ENCODE measurements at regions not wholly inside any gene's neighbourhood (a gene's known extent, or its start where the extent isn't known, plus 50 kb on each side); places are given as distances from the start of the nearest gene placed in this dataset.
A peak's percentile ranks its signal among the peaks of the same experiment; 100 is the strongest.

DNA sequence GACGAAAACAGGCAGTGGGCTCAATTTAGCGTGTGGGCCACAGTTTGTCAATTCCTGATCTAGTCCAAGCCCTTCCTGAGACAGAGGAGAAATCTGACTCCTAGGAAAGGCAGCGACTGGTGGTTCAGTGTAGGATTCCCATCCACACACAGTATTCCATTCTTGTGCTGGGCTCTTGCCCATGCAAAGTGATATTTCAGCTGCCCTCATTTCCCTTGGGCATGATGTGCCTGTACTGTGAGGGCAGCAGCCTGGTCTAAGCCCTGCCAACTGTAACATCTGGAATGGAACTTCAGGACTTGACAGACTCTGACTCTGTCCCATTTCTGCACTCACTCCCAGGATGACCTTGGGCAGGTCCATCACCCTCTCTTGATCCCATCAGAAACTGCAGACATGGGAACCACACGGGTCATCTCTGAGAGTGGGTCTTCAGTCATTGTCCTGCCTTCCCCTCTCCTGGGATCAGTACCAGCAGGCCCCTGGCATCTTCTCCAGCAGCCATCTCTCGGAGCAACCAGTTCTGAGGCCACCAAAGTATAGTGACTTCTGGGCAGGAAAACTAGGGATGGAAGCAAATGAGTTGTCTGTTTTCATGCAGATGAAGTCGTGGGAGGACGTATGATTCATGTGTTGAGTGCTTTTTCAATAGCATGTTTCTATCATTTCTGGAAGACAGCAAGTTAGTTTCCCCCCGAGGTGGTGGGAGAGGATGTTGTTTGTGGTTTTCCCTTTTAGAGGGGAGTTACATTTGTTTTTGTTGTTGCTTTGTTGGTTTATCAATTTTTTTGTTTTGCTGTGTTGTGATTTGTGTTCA, 54.2 kb upstream of the BCL2L14 start:
- Histone ChIP-seq H3K36me3 (no peaks in the 10 kb centered on the region), H3K27me3 (no peaks in the 10 kb centered on the region), H3K27ac (no peak overlapping the region), H3K9me3 (no peaks in the 10 kb centered on the region), H3K4me3 (no peak overlapping the region), H3K4me1 (peaks cover 0 to 2% of the 10 kb centered on the region in 2 donors)
- intact Hi-C loops (cut with DNase I) = loop anchor here in 1 of 2 donors (10.0 kb wide), 2 partner anchors 132 to 372 kb away; partner anchors contain the start of gene ETV6
- ATAC-seq = no peak
- no peak for DNase-seq
- TF ChIP-seq, protein P1, sequence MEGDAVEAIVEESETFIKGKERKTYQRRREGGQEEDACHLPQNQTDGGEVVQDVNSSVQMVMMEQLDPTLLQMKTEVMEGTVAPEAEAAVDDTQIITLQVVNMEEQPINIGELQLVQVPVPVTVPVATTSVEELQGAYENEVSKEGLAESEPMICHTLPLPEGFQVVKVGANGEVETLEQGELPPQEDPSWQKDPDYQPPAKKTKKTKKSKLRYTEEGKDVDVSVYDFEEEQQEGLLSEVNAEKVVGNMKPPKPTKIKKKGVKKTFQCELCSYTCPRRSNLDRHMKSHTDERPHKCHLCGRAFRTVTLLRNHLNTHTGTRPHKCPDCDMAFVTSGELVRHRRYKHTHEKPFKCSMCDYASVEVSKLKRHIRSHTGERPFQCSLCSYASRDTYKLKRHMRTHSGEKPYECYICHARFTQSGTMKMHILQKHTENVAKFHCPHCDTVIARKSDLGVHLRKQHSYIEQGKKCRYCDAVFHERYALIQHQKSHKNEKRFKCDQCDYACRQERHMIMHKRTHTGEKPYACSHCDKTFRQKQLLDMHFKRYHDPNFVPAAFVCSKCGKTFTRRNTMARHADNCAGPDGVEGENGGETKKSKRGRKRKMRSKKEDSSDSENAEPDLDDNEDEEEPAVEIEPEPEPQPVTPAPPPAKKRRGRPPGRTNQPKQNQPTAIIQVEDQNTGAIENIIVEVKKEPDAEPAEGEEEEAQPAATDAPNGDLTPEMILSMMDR (IDR thresholded peaks at IDR 0.05) = no peak

DNA sequence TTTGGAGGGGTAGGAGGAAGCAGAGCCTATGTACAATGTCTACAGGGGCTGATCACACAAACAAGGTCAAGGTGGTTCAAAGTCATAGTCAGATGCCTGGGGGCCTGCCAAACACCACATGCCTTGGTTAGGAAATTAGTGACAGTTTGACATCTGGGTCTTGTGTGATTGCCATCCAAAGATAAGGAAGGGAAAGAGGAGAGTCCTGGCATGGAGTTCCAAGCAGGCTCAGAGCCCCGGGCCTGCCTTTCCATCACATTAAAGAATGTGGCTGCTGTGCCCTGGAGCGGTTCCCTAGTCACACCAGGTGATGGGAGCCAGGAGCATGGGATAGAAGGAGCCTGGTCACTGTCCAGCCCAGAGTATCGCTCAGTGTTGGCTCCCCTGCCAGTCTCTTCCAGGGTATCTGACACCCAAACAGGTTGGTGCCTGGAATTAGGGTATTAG, 53.6 kb upstream of the BCL2L14 start:
- no peak for ATAC-seq

DNA sequence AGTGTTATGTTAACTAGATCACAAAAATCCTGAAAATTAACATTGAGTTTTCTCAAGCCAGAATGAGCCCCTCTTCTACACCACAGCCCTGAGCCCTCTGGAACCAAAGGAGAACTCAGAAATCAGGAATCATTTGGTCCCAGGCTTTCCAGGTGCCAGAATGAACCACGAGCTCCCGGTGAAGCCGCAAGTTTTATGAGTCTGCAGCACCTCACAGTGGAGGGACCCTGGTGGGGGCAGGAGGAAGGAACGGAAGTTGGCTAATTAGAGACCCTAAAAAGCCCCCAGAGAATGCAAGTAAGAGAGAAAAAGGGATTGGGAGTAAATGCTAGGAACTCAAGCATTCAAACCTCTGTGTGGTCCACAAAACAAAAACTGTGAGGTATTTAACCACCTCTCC, 52.9 kb upstream of the BCL2L14 start:
- Histone ChIP-seq H3K4me1 (no peaks in the 10 kb centered on the region), H3K9me3 (no peaks in the 10 kb centered on the region), H3K27me3 (no peaks in the 10 kb centered on the region), H3K27ac (no peak overlapping the region), H3K4me3 (no peak overlapping the region), H3K36me3 (no peaks in the 10 kb centered on the region)
- ATAC-seq (no peak), DNase-seq (no peak)
- TF ChIP-seq, protein P1 (IDR thresholded peaks at IDR 0.05) = no peak
- intact Hi-C loops (cut with DNase I) = loop anchor here in 1 of 2 donors (10.0 kb wide), 2 partner anchors 133 to 373 kb away; partner anchors contain the start of gene ETV6

More for the DNA sequence above, 53.6 kb upstream of the BCL2L14 start:
- H3K4me1 ChIP-seq = no peaks in the 10 kb centered on the region
- TF ChIP-seq, protein P1 (IDR thresholded peaks at IDR 0.05) = no peak
- no peaks in the 10 kb centered on the region for H3K36me3 ChIP-seq
- no peak overlapping the region for H3K4me3 ChIP-seq
- H3K27ac ChIP-seq = no peak overlapping the region
- intact Hi-C loops (cut with DNase I) = loop anchor here in 1 of 2 donors (10.0 kb wide), 2 partner anchors 132 to 372 kb away; partner anchors contain the start of gene ETV6
- H3K27me3 ChIP-seq = no peaks in the 10 kb centered on the region
- H3K9me3 ChIP-seq = no peaks in the 10 kb centered on the region
- no peak for DNase-seq

DNA sequence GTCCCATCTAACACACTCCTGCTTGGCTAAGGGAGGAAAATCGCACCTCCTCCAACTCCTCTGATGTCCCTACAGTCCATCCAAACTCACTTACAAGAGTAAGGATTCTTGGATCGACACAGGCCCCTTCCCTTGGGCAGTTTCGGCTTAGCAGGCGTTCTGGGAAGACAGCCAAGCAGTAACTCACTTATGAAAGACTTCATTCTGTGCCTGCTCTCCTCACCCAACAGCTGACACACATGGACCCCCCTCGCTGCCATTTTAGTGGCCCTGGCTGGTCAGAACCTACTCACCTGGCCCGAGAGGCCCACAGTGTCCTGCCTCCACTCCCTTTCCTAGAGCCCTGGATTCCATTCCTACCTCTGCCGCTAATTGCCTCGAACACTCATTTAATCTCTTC, 52.3 kb upstream of the BCL2L14 start:
- TF ChIP-seq, protein P1 (IDR thresholded peaks at IDR 0.05) = no peak
- no peaks in the 10 kb centered on the region for H3K9me3 ChIP-seq
- peak in 2 of 4 donors; percentile 19 to 63 for DNase-seq
- ATAC-seq = no peak
- intact Hi-C loops (cut with DNase I) = loop anchor here in 1 of 2 donors (10.0 kb wide), 2 partner anchors 134 to 374 kb away; partner anchors contain the start of gene ETV6
- H3K27ac ChIP-seq = no peak overlapping the region
- no peak overlapping the region for H3K4me3 ChIP-seq
- no peaks in the 10 kb centered on the region for H3K27me3 ChIP-seq
- no peaks in the 10 kb centered on the region for H3K36me3 ChIP-seq
- no peaks in the 10 kb centered on the region for H3K4me1 ChIP-seq

DNA sequence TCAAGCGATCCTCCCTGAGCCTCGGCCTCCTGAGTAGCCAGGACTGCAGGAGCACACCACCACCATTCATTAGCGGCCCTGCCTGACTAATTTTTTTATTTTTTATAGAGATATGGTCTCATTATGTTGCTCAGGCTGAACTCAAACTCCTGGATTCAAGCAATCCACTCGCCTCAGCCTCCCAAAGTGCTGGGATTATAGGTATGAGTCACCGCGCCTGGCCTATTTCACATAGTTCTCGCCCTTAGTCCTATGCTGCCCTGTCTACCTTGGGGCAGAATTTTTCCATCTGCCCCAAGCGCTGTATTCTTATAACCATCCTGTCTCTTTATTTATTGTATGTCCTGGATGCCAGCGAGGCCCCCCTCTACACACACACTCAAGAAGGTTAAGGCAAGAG, 50.9 kb upstream of the BCL2L14 start:
- intact Hi-C loops (cut with DNase I) = loop anchor here in 1 of 2 donors (10.0 kb wide), 2 partner anchors 135 to 375 kb away; partner anchors contain the start of gene ETV6
- Histone ChIP-seq H3K27me3 (no peaks in the 10 kb centered on the region), H3K4me3 (no peak overlapping the region), H3K27ac (no peak overlapping the region), H3K36me3 (no peaks in the 10 kb centered on the region), H3K4me1 (no peaks in the 10 kb centered on the region), H3K9me3 (no peaks in the 10 kb centered on the region)
- DNase-seq (no peak), ATAC-seq (no peak)
- TF ChIP-seq, protein P1 (IDR thresholded peaks at IDR 0.05) = no peak
